Lower lobe of right lung (tissue), 2 donors: ENCODE measurements at regions not wholly inside any gene's neighbourhood (a gene's known extent, or its start where the extent isn't known, plus 50 kb on each side); places are given as distances from the start of the nearest gene placed in this dataset.

Experiments
- ATAC-seq, 2 donors: fragments of 200-7000 bp; cut with Tn5 transposase; one replicate each; pipeline ENCODE4 v1.9.1; 2020 to 2022; ENCODE audit warnings: mild to moderate bottlenecking in 2 of 2, moderate library complexity in 2 of 2
- DNase-seq: peaks from one replicate; pipeline ENCODE4 v3.0.0-alpha.2; 2020
- H3K27ac ChIP-seq: fragments of 200-600 bp; one replicate; pipeline ENCODE4 v1.8.0; 2022
- H3K27me3 ChIP-seq: fragments of 200-600 bp; one replicate; pipeline ENCODE4 v1.8.0; 2022; ENCODE audit warnings: low read depth
- H3K36me3 ChIP-seq: fragments of 200-600 bp; one replicate; pipeline ENCODE4 v1.8.0; 2022; ENCODE audit warnings: mild to moderate bottlenecking
- H3K4me1 ChIP-seq: fragments of 200-600 bp; one replicate; pipeline ENCODE4 v1.8.0; 2022
- H3K4me3 ChIP-seq: fragments of 200-600 bp; one replicate; pipeline ENCODE4 v1.8.0; 2022; ENCODE audit warnings: mild to moderate bottlenecking
- H3K9me3 ChIP-seq: fragments of 200-600 bp; one replicate; pipeline ENCODE4 v1.8.0; 2022
- intact Hi-C: fragments of 100-400 bp; cut with DNase I; formaldehyde crosslinking; loops from one replicate; pipeline ENCODE4 v1.11.0; 2022
- TF ChIP-seq, protein P1 (sequence below): fragments of 200-600 bp; IDR thresholded peaks from one replicate; pipeline ENCODE4 v1.8.0; 2022; ENCODE audit warnings: antibody characterized with exemption, mild to moderate bottlenecking
- donor health status: DM: no; HTN: yes; CAD: no; lungs with severe emphysema.

DNA sequence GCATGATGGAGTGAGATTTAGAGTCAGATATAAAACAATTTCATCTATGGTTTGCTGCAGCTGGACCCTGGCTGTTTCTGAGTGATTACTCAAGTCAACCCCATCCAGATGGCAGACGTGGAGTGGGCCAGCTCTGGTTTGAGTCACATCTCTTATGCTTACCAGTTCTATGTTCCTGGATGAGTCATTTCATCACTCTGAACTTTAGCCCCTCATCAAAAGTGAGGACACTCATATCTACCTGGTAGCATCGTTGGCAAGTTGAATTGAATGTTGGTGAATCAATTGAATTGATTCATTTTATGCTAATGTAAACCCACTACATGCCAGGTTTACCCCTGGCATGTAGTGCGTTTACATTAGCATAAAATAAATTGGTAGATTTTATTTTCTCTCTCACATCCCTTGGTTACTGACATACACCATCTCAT lies 176.4 kb downstream of the FGF18 start:
- TF ChIP-seq, protein P1, sequence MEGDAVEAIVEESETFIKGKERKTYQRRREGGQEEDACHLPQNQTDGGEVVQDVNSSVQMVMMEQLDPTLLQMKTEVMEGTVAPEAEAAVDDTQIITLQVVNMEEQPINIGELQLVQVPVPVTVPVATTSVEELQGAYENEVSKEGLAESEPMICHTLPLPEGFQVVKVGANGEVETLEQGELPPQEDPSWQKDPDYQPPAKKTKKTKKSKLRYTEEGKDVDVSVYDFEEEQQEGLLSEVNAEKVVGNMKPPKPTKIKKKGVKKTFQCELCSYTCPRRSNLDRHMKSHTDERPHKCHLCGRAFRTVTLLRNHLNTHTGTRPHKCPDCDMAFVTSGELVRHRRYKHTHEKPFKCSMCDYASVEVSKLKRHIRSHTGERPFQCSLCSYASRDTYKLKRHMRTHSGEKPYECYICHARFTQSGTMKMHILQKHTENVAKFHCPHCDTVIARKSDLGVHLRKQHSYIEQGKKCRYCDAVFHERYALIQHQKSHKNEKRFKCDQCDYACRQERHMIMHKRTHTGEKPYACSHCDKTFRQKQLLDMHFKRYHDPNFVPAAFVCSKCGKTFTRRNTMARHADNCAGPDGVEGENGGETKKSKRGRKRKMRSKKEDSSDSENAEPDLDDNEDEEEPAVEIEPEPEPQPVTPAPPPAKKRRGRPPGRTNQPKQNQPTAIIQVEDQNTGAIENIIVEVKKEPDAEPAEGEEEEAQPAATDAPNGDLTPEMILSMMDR, result no peak
- ATAC-seq, result peak in 1 of 2 donors; percentile 51
- Histone ChIP-seq H3K27ac (peak overlapping the region; percentile 64), H3K4me3 (no peak overlapping the region), H3K36me3 (no peaks in the 10 kb centered on the region), H3K4me1 (peaks cover 12% of the 10 kb centered on the region), H3K27me3 (no peaks in the 10 kb centered on the region), H3K9me3 (no peaks in the 10 kb centered on the region)
- intact Hi-C loops, result no loop called here
- no peak for DNase-seq

DNA sequence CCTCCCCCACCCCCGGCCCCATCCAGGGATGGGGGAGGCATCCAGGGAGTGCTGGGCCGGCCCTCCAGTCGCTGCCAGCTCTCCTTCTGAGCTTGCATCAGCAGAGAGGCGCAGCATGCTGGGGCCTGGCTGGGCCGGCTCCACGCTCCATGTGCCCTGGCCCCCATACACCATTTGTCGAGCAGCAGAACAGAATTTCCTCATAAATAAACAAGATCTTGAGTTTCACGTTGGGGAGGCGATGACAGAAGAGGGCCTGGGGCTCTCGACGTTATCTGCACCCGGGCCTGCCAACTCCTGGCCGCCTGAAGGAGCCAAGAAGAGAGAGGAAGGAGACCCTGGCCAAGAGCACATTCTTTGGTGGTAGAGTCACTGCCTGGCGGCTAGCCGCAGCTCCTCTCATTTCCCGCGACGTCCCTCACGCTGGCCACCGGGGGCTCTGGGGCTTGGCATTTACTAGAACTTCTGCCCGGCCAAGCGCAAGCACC lies 177.0 kb downstream of the FGF18 start:
- intact Hi-C loops, result no loop called here
- TF ChIP-seq, protein P1, result peak; percentile 27

DNA sequence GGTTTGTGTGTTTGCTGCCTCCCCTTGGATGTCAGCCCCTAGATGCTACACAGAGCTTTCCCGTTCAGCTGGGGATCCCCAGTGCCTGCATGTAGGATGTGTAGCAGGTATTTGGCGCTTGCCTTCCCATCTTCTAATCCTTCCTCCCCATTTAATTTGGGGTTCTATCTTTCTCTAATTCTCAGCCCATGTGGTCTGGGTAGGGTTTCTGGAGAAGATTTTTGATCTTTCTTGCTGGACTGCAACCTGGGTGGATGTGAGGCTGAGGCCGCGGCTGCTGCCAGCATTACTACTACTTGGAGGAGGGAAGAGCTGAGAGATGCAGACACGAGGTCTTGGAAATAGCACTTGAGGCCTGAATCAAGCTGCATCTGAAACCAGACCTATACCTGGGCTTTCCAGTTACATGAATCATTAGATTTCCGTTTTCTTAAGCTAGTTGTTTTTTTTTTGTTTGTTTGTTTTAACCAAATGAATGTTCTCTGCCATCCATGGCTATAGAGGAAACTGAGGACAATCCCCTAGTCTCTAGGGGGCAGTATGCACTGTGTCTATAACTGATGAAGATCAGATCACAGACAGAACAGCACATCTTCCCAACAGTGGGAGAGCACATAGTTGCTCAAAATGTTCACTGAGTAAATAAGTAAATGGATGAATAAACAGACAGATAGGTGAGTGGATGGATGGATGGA lies 178.6 kb downstream of the FGF18 start:
- no peaks in the 10 kb centered on the region for H3K9me3 ChIP-seq
- H3K4me1 ChIP-seq, result peaks cover 12% of the 10 kb centered on the region
- ATAC-seq, result no peak
- DNase-seq, result no peak
- no peaks in the 10 kb centered on the region for H3K36me3 ChIP-seq
- TF ChIP-seq, protein P1, result no peak
- H3K27ac ChIP-seq, result no peak overlapping the region
- H3K4me3 ChIP-seq, result no peak overlapping the region
- no peaks in the 10 kb centered on the region for H3K27me3 ChIP-seq
- intact Hi-C loops, result no loop called here

More for the DNA sequence above, 177.0 kb downstream of the FGF18 start:
- H3K36me3 ChIP-seq, result no peaks in the 10 kb centered on the region
- no peaks in the 10 kb centered on the region for H3K9me3 ChIP-seq
- no peaks in the 10 kb centered on the region for H3K27me3 ChIP-seq
- peaks cover 12% of the 10 kb centered on the region for H3K4me1 ChIP-seq
- H3K27ac ChIP-seq, result peak overlapping the region; percentile 64
- no peak overlapping the region for H3K4me3 ChIP-seq
- peak; percentile 83 for DNase-seq
- ATAC-seq, result peak; percentile 90

DNA sequence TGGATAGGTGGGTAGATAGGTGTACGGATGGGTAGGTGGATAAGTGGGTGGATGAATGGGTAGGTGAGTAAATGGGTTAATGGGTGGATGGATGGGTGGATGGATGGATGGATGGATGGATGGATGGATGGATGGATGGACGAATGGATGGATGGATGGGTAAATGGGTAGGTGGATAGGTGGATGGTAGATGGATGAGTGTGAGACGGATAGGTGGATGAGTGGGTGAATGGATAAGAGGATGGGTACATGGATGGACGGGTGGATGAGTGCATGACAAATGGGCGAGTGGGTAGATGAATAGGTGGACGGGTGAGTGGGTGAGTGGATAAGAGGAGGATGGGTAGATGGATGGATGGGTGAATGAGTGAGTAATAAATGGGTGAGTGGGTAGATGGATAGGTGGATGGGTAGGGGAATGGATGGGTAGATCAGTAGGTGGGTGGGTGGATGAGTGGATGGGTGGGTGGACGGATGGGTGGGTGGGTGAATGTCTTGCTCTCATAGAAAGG lies 179.2 kb downstream of the FGF18 start:
- ATAC-seq (no peak), DNase-seq (no peak)
- intact Hi-C loops, result no loop called here
- H3K4me3 ChIP-seq, result no peak overlapping the region
- no peaks in the 10 kb centered on the region for H3K27me3 ChIP-seq
- H3K9me3 ChIP-seq, result no peaks in the 10 kb centered on the region
- no peaks in the 10 kb centered on the region for H3K36me3 ChIP-seq
- no peak overlapping the region for H3K27ac ChIP-seq
- TF ChIP-seq, protein P1, result no peak
- peaks cover 12% of the 10 kb centered on the region for H3K4me1 ChIP-seq

DNA sequence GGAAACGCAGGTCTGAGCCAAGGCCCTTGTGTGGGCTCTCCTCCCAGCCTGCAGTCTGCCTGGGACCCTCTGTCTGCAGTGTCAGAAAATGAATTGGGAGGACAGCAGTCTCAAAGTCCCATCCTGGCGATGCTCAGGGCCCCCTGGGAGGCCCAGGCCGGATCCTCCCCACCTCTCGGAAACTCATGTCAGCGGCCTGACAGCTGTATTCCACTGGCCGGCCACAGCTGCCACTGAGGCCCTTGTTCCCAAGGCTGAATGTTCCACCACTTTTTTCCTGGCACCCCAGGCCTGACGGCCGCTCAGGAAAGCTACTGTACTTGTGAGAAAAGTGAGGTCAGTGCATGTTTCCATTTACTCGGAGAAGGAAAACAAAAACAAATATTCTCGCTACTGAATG lies 180.0 kb downstream of the FGF18 start:
- H3K9me3 ChIP-seq, result no peaks in the 10 kb centered on the region
- H3K4me3 ChIP-seq, result no peak overlapping the region
- TF ChIP-seq, protein P1, result no peak
- H3K4me1 ChIP-seq, result peaks cover 12% of the 10 kb centered on the region
- ATAC-seq (no peak), DNase-seq (no peak)
- H3K27ac ChIP-seq, result no peak overlapping the region
- no peaks in the 10 kb centered on the region for H3K27me3 ChIP-seq
- intact Hi-C loops, result no loop called here
- H3K36me3 ChIP-seq, result no peaks in the 10 kb centered on the region
